ENCODE measurements at regions not wholly inside any gene's neighbourhood (a gene's known extent, or its start where the extent isn't known, plus 50 kb on each side); places are given as distances from the start of the nearest gene placed in this dataset.

DNA sequence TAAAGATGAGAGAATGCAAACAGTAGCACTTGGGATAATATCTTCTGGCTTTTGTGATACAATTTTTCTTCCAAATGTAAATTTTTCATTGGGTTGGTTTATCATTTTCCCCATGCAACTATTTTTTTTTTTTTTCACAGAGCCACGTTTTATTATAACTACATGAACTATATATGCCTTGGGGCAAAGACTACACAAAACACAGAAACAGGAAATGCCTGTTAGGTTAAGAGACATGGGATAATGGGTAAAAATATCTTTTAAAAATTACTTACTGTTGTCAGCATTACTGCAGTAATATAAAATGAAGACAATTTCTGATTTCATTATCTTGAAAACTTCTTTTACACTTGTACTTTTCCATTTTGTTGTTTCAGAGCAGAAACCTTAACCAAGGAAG is 74.6 kb downstream of the DISP1 start:
- TF ChIP-seq CTCF (IDR thresholded peaks at IDR 0.05), result no peak
- DNase-seq (ENCODE audit: low spot score), result no peak
- ATAC-seq (ENCODE audit: low FRiP score), result no peak

DNA sequence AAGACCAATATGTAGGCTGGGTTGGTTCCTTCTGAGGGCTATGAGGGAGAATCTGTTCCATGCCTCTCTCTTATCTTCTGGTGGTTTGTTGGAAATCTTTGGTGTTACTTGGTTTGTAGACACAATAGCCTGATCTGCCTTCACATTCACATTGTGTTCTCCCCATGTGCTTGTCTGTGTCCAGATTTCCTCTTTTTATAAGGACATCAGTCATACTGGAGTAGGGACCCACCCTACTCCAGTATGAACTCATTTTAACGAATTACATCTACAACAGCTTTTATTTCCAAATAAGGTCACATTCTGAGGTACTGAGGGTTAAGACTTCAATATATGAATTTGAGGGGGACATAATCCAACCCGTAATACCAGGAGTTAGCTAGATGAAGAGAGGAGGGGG is 75.9 kb downstream of the DISP1 start:
- DNase-seq (ENCODE audit: low spot score), result no peak
- ATAC-seq (ENCODE audit: low FRiP score), result no peak
- TF ChIP-seq CTCF (IDR thresholded peaks at IDR 0.05), result no peak

- TF ChIP-seq CTCF (IDR thresholded peaks at IDR 0.05), result no peak
- no peak for DNase-seq (ENCODE audit: low spot score)
- ATAC-seq (ENCODE audit: low FRiP score), result no peak
These were observed 76.7 kb downstream of the DISP1 start for GRCh38 chr1:222891578-222891977.

- ATAC-seq (ENCODE audit: low FRiP score) (no peak), DNase-seq (ENCODE audit: low spot score) (no peak)
- no peak for TF ChIP-seq CTCF (IDR thresholded peaks at IDR 0.05)
These were observed 77.4 kb downstream of the DISP1 start for GRCh38 chr1:222892137-222892769.

DNA sequence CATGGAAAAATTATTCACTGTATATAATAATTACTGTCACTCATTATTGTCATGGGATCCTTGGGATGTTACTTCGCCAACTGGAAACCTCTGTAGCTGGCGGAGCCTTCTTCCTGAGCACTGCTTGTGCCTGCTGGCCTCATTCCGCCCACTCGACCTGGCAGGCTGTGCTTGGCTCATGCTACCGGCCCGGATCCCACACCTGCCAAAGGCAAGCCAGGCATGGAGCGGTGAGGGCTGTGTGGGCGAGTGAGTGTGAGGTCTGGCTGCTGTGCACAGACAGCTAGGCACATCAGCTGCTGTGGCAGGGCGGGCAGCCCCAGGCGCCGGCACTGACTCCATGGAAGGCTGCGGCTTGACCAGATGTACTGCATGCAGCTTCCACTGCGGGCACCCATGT is 78.4 kb downstream of the DISP1 start:
- ATAC-seq (ENCODE audit: low FRiP score) (no peak), DNase-seq (ENCODE audit: low spot score) (no peak)
- TF ChIP-seq CTCF (IDR thresholded peaks at IDR 0.05), result no peak

DNA sequence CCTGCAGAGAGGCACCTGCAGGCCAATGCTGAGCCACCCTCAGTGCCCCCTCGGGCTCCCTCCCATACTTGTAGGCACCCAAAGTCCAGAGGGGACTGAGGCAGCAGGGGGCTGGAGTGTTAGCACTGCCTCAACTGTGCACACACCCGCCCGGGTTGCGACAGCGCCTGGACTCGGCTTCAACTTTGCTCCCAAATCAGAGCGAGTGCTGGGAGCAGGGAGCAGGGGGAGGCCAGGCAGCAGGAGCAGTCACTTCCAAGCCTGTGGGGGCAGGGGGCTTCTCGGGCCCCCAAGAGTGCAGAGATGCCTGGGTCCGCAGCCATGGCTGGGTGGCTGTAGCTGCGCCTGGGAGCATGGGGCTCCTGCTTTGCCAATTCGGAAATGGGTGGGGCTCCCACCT is 79.5 kb downstream of the DISP1 start:
- ATAC-seq (ENCODE audit: low FRiP score) (no peak), DNase-seq (ENCODE audit: low spot score) (no peak)
- no peak for TF ChIP-seq CTCF (IDR thresholded peaks at IDR 0.05)

DNA sequence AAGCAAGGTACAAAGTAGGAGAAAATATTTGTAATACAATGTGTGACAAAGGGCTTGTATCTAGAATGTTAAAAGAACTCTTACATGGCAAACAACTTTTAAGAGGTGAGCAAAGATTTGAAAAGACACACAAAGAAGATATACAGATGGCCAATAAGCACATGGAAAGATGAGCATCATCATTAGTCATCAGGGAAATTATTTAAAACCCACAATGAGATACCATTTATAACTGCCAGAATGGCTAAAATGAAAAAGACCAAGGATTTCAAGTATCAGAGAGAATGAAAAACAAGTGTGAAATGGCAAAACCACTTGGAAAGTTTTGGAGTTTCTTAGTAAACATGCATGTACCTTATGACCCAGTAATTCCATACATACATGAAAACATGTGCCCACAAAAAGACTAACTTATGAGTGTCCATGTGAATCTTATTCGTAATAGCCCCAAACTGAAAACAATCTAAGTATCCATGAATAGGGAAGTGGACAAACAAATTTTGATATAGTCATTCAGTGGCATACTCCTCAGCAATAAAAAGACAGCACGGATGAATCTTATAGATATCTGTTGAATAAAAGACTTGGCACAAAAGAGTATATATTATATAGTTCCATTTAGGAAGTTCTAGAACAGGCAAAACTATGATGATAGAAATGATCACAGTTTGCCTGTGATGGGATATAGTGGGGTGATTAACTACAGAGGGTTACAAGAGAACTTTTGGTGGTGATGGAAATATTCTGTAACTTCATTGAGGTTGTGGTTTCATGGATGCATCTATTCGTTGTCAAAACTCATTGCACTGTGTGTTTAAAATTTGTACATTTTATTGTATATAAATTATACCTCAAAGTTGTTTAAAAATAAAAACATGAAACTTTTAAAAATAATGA is 82.0 kb downstream of the DISP1 start:
- ATAC-seq (ENCODE audit: low FRiP score) (no peak), DNase-seq (ENCODE audit: low spot score) (no peak)
- TF ChIP-seq CTCF (IDR thresholded peaks at IDR 0.05), result no peak
